Endothelial cell of umbilical vein (primary cell): ENCODE measurements at regions not wholly inside any gene's neighbourhood (a gene's known extent, or its start where the extent isn't known, plus 50 kb on each side); places are given as distances from the start of the nearest gene placed in this dataset.
"Not testable (repeated sequence)": the region's sequence is repeated elsewhere in the genome, so short reads cannot be mapped to it uniquely, and the experiment has no call there.

Experiments
- BruUV-seq: library from RNA; stranded (reverse); fragments of 400-500 nt; replicated peaks from 2 replicates; lab custom pipeline; 2021; lab: Mats Ljungman, UMichigan
- CTCF ChIA-PET: fragments of 300-600, 350-600 bp; sonication (Branson Sonifier 250); formaldehyde crosslinking; loops from one replicate; lab custom pipeline; 2021; ENCODE audit warnings: antibody characterized with exemption, inconsistent platforms; lab: Charles Lee
- POLR2A ChIA-PET: fragments of 300-600, 350-600 bp; sonication (Branson Sonifier 250); formaldehyde crosslinking; loops from one replicate; lab custom pipeline; 2021; ENCODE audit warnings: antibody characterized with exemption, inconsistent platforms; lab: Charles Lee
- DNase-seq: peaks from one replicate; pipeline ENCODE4 v3.0.0-alpha.2; 2011; ENCODE audit warnings: low read depth, low spot score
- FAIRE-seq: peaks from 2 replicates; lab custom pipeline; 2011; peaks lifted over from hg19 to GRCh38; lab: Jason Lieb, UNC
- H2AFZ ChIP-seq: 2 replicates; pipeline ENCODE4 v1.6.0; 2012; ENCODE audit warnings: low read depth, low read length, control low read depth, inconsistent platforms
- H3K27ac ChIP-seq: 2 replicates; pipeline ENCODE4 v1.5.1; 2011; ENCODE audit warnings: low read depth, mild to moderate bottlenecking, control low read depth, low read length, moderate library complexity; ENCODE audit not compliant: insufficient read depth
- H3K27me3 ChIP-seq, 2 experiments: 2 replicates each; pipeline versions ENCODE4 v1.6.0 to v1.6.1; 2011; ENCODE audit warnings: low read length in 2 of 2, mixed read lengths in 1 of 2; ENCODE audit not compliant: control insufficient read depth in 2 of 2, insufficient read depth in 2 of 2
- H3K36me3 ChIP-seq, 2 experiments: 2 replicates in 1 of 2; 3 replicates in 1 of 2; pipeline ENCODE4 v1.5.1; 2011; ENCODE audit warnings: low read length in 2 of 2, mild to moderate bottlenecking in 1 of 2, moderate library complexity in 1 of 2; ENCODE audit not compliant: control insufficient read depth in 2 of 2, insufficient read depth in 2 of 2; ENCODE audit errors: extremely low read depth in 1 of 2
- H3K4me1 ChIP-seq: 3 replicates; pipeline ENCODE4 v1.5.1; 2011; ENCODE audit warnings: mild to moderate bottlenecking, low read length; ENCODE audit not compliant: control insufficient read depth, insufficient read depth; ENCODE audit errors: extremely low read depth
- H3K4me2 ChIP-seq: 2 replicates; pipeline ENCODE4 v1.6.1; 2011; ENCODE audit warnings: low read length, control low read depth, mixed read lengths; ENCODE audit not compliant: insufficient read depth
- H3K4me3 ChIP-seq, 3 experiments: fragments of 200-600 bp in 1 of 3; sonication (generic), shearing (Covaris generic) in 1 of 3; replicated peaks in 1 of 3; 2 replicates each; pipeline ENCODE4 v1.5.1; 2011 to 2016; ENCODE audit warnings: control low read depth in 3 of 3, low read length in 3 of 3, mild to moderate bottlenecking in 2 of 3, inconsistent platforms in 1 of 3, low read depth in 1 of 3, moderate library complexity in 1 of 3; ENCODE audit not compliant: insufficient read depth in 1 of 3
- H3K79me2 ChIP-seq: 2 replicates; pipeline ENCODE4 v1.6.0; 2012; ENCODE audit warnings: low read length, inconsistent platforms; ENCODE audit not compliant: control insufficient read depth, insufficient read depth
- H3K9ac ChIP-seq: replicated peaks from 2 replicates; pipeline ENCODE3; 2011; ENCODE audit warnings: low read length, control low read depth; ENCODE audit not compliant: insufficient read depth; ENCODE audit errors: extremely low read depth
- H3K9me1 ChIP-seq: replicated peaks from 3 replicates; pipeline ENCODE4 v1.6.0; 2011; ENCODE audit warnings: mild to moderate bottlenecking, low read length; ENCODE audit not compliant: control insufficient read depth, insufficient read depth; ENCODE audit errors: extremely low read depth
- H3K9me3 ChIP-seq: replicated peaks from 2 replicates; pipeline ENCODE4 v1.5.1; 2012; ENCODE audit warnings: low read length, inconsistent platforms; ENCODE audit not compliant: control insufficient read depth, insufficient read depth
- H4K20me1 ChIP-seq: replicated peaks from 2 replicates; pipeline ENCODE3; 2011; ENCODE audit warnings: mild to moderate bottlenecking, low read length; ENCODE audit not compliant: control insufficient read depth, insufficient read depth; ENCODE audit errors: extremely low read depth
- FOS ChIP-seq: IDR thresholded peaks from 2 replicates; pipeline ENCODE4 v1.6.1; 2011; ENCODE audit warnings: mild to moderate bottlenecking, low read length, moderate library complexity, borderline replicate concordance; ENCODE audit not compliant: insufficient read depth
- GATA2 ChIP-seq: IDR thresholded peaks from 2 replicates; pipeline ENCODE4 v1.7.0; 2011; ENCODE audit warnings: low read depth, mild to moderate bottlenecking, moderate library complexity, mixed read lengths, low read length; ENCODE audit not compliant: insufficient read length, insufficient read depth
- POLR2AphosphoS5 ChIP-seq: IDR thresholded peaks from 2 replicates; pipeline ENCODE4 v1.6.1; 2012; ENCODE audit warnings: low read depth, mild to moderate bottlenecking, control low read depth, low read length, moderate library complexity; ENCODE audit not compliant: insufficient read depth
- dilution Hi-C: fragments of 300-500 bp; cut with MboI; formaldehyde crosslinking; loops from one replicate; pipeline ENCODE4 v1.15.0; 2019; ENCODE audit warnings: low sequenced_read_pairs; ENCODE audit not compliant: extremely low pct_ligation_motif_present
- intact Hi-C: fragments of 100-400 bp; cut with micrococcal nuclease; formaldehyde crosslinking; loops from one replicate; pipeline ENCODE4 v1.10.0; 2022
- TF ChIP-seq, protein P1 (sequence below): IDR thresholded peaks from 2 replicates; pipeline ENCODE4 v1.6.1; 2011; ENCODE audit not compliant: insufficient read depth, insufficient read length

DNA sequence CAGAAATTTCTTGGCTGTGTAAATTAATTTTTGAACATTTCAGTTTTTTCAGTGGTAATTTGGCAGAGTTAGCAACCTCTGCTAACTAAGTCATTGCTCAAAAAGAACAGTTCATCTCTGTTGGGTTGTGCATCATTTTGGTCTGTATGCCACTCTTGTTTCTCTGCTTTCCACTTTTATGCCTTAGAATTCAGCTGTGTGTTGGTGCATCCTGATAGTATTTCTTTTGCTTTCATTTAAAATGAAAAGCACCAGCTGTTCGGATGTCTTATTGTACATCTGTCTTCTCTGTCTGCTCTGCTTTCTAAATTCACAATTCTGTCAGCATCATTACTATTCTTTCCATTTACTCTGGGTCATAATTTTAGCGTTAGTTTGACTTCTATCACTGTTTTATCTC lies 388.2 kb upstream of the NDST4 start:
- dilution Hi-C loops: no loop called here
- H3K9me3 ChIP-seq: peaks cover 3% of the 10 kb centered on the region
- no peak overlapping the region for H3K27ac ChIP-seq
- H4K20me1 ChIP-seq: no peaks in the 10 kb centered on the region
- intact Hi-C loops: no loop called here
- DNase-seq (no peak), FAIRE-seq (no peak)
- no peak overlapping the region for H3K4me2 ChIP-seq
- H3K79me2 ChIP-seq: no peaks in the 10 kb centered on the region
- H3K36me3 ChIP-seq: no peaks in the 10 kb centered on the region
- H3K4me3 ChIP-seq: no peak overlapping the region
- no peaks in the 10 kb centered on the region for H3K27me3 ChIP-seq
- no peak for TF ChIP-seq FOS
- TF ChIP-seq, protein P1, sequence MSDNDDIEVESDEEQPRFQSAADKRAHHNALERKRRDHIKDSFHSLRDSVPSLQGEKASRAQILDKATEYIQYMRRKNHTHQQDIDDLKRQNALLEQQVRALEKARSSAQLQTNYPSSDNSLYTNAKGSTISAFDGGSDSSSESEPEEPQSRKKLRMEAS: no peak
- no peak for TF ChIP-seq POLR2AphosphoS5
- TF ChIP-seq GATA2: no peak
- CTCF ChIA-PET: no interaction called here
- no peaks in the 10 kb centered on the region for H3K9me1 ChIP-seq
- H3K9ac ChIP-seq: no peak overlapping the region
- BruUV-seq: no TSS peak
- POLR2A ChIA-PET: no interaction called here
- no peaks in the 10 kb centered on the region for H3K4me1 ChIP-seq
- no peak overlapping the region for H2AFZ ChIP-seq

- intact Hi-C loops, H3K79me2 ChIP-seq, H3K27ac ChIP-seq, H3K9me1 ChIP-seq, H3K4me3 ChIP-seq, DNase-seq, H2AFZ ChIP-seq, H3K9me3 ChIP-seq, H3K4me1 ChIP-seq, CTCF ChIA-PET, H3K27me3 ChIP-seq, FAIRE-seq, H3K36me3 ChIP-seq, POLR2A ChIA-PET, dilution Hi-C loops, H3K9ac ChIP-seq, H3K4me2 ChIP-seq, H4K20me1 ChIP-seq, BruUV-seq: not testable (repeated sequence)
These were observed 380.4 kb upstream of the NDST4 start for GRCh38 chr4:115493770-115494169.
